ENCODE measurements at regions not wholly inside any gene's neighbourhood (a gene's known extent, or its start where the extent isn't known, plus 50 kb on each side); places are given as distances from the start of the nearest gene placed in this dataset.

GRCh38 chr7:52273685-52274610, 761.5 kb upstream of the POM121L12 start:
- TF ChIP-seq POLR2A (IDR thresholded peaks at IDR 0.05), result no peak
- no peak for TF ChIP-seq CTCF (IDR thresholded peaks at IDR 0.05)
- TF ChIP-seq POLR2AphosphoS5 (IDR thresholded peaks at IDR 0.05), result no peak
